GM18517 (cell line): ENCODE measurements at regions not wholly inside any gene's neighbourhood (a gene's known extent, or its start where the extent isn't known, plus 50 kb on each side); places are given as distances from the start of the nearest gene placed in this dataset.
A peak's percentile ranks its signal among the peaks of the same experiment; 100 is the strongest.

Experiments
- ATAC-seq: cut with Tn5 transposase; IDR thresholded peaks from one replicate; pipeline ENCODE4 v1.9.1; 2021; ENCODE audit warnings: mild to moderate bottlenecking, moderate library complexity; ENCODE audit not compliant: unreplicated experiment

- ATAC-seq: no peak
Measured at GRCh38 chr5:106923409-106923808, 747.3 kb downstream of the EFNA5 start.

GRCh38 chr5:106921567-106921966 lies 749.2 kb downstream of the EFNA5 start:
- no peak for ATAC-seq

- ATAC-seq: no peak
Measured at GRCh38 chr5:106910486-106910885, 760.3 kb downstream of the EFNA5 start.

- ATAC-seq: no peak
Measured at GRCh38 chr5:106909716-106910115, 761.0 kb downstream of the EFNA5 start.

GRCh38 chr5:106907979-106908378 lies 762.8 kb downstream of the EFNA5 start:
- ATAC-seq: no peak

- ATAC-seq: no peak
Measured at GRCh38 chr5:106906199-106906598, 764.5 kb downstream of the EFNA5 start.

GRCh38 chr5:106894964-106895363 lies 775.8 kb downstream of the EFNA5 start:
- ATAC-seq: no peak

- ATAC-seq: no peak
Measured at GRCh38 chr5:106882035-106882434, 788.7 kb downstream of the EFNA5 start.

- ATAC-seq: no peak
Measured at GRCh38 chr5:106880656-106881055, 790.1 kb downstream of the EFNA5 start.

- ATAC-seq: no peak
Measured at GRCh38 chr5:106877881-106878280, 792.9 kb downstream of the EFNA5 start.

- ATAC-seq: no peak
Measured at GRCh38 chr5:106876665-106877194, 794.0 kb downstream of the EFNA5 start.

- ATAC-seq: no peak
Measured at GRCh38 chr5:106876298-106876622, 794.5 kb downstream of the EFNA5 start.

- ATAC-seq: peak; percentile 57
Measured at GRCh38 chr5:106875591-106876297, 795.0 kb downstream of the EFNA5 start.

- no peak for ATAC-seq
Measured at GRCh38 chr5:106874974-106875373, 795.8 kb downstream of the EFNA5 start.

GRCh38 chr5:106874531-106874930 lies 796.2 kb downstream of the EFNA5 start:
- no peak for ATAC-seq

GRCh38 chr5:106873568-106873967 lies 797.2 kb downstream of the EFNA5 start:
- no peak for ATAC-seq

GRCh38 chr5:106865279-106865678 lies 805.5 kb downstream of the EFNA5 start:
- ATAC-seq: no peak

- no peak for ATAC-seq
Measured at GRCh38 chr5:106862450-106863193, 808.1 kb downstream of the EFNA5 start.

- ATAC-seq: peak; percentile 68
Measured at GRCh38 chr5:106860398-106861044, 810.2 kb downstream of the EFNA5 start.

- ATAC-seq: no peak
Measured at GRCh38 chr5:106858616-106859015, 812.1 kb downstream of the EFNA5 start.

- no peak for ATAC-seq
Measured at GRCh38 chr5:106854922-106855321, 815.8 kb downstream of the EFNA5 start.
